HepG2 (cell line): ENCODE measurements at regions not wholly inside any gene's neighbourhood (a gene's known extent, or its start where the extent isn't known, plus 50 kb on each side); places are given as distances from the start of the nearest gene placed in this dataset.

Experiments used
- CAMTA2 ChIP-seq: sonication (generic); formaldehyde crosslinking; IDR thresholded peaks from 2 replicates; pipeline ENCODE4 v1.4.0; 2020; ENCODE audit warnings: mild to moderate bottlenecking, missing genetic modification reagents, borderline replicate concordance
- HNF4A ChIP-seq: sonication (generic); formaldehyde crosslinking; IDR thresholded peaks from 2 replicates; pipeline ENCODE4 v1.4.0; 2020; ENCODE audit warnings: missing genetic modification reagents
- HOXA3 ChIP-seq: sonication (generic); formaldehyde crosslinking; IDR thresholded peaks from 2 replicates; pipeline ENCODE4 v1.5.0; 2020; ENCODE audit warnings: missing genetic modification reagents
- KDM2A ChIP-seq: sonication (generic); formaldehyde crosslinking; IDR thresholded peaks from 2 replicates; pipeline ENCODE4 v1.4.0; 2020; ENCODE audit warnings: low read depth, missing genetic modification reagents, borderline replicate concordance
- KLF12 ChIP-seq: sonication (generic); formaldehyde crosslinking; IDR thresholded peaks from 2 replicates; pipeline ENCODE4 v1.4.0; 2020; ENCODE audit warnings: missing genetic modification reagents, borderline replicate concordance
- MAFK ChIP-seq, 2 experiments: IDR thresholded peaks in 1 of 2; conservative IDR thresholded peaks in 1 of 2; 2 replicates each; pipeline ENCODE4 v1.6.1; 2011; ENCODE audit warnings: improper control_type of control experiment in 2 of 2, low read length in 2 of 2
- SOX13 ChIP-seq, 3 experiments: fragments of 450-650 bp in 1 of 3; sonication (generic) in 1 of 3; formaldehyde crosslinking in 1 of 3; IDR thresholded peaks in 2 of 3; conservative IDR thresholded peaks in 1 of 3; 2 replicates each; pipeline versions ENCODE4 v1.5.0 to v1.6.1; 2016 to 2020; ENCODE audit warnings: antibody characterized with exemption in 1 of 3, mild to moderate bottlenecking in 1 of 3, missing compliant biosample characterization in 1 of 3, missing genetic modification reagents in 1 of 3, moderate library complexity in 1 of 3
- WIZ ChIP-seq: sonication (generic); formaldehyde crosslinking; IDR thresholded peaks from 2 replicates; pipeline ENCODE4 v1.5.1; 2020; ENCODE audit warnings: mild to moderate bottlenecking, missing genetic modification reagents
- ZNF496 ChIP-seq: sonication (generic); formaldehyde crosslinking; IDR thresholded peaks from 2 replicates; pipeline ENCODE4 v1.8.1; 2023; ENCODE audit warnings: mild to moderate bottlenecking, moderate library complexity, missing genetic modification reagents; ENCODE audit not compliant: insufficient replicate concordance
- ZNF598 ChIP-seq: sonication (generic); formaldehyde crosslinking; IDR thresholded peaks from 2 replicates; pipeline ENCODE4 v1.5.1; 2020; ENCODE audit warnings: mild to moderate bottlenecking, missing genetic modification reagents, borderline replicate concordance
- ZZZ3 ChIP-seq: sonication (generic); formaldehyde crosslinking; IDR thresholded peaks from 2 replicates; pipeline ENCODE4 v1.4.0; 2020; ENCODE audit warnings: missing genetic modification reagents, mild to moderate bottlenecking, borderline replicate concordance
- TF ChIP-seq, protein P1 (sequence below): sonication (generic); formaldehyde crosslinking; IDR thresholded peaks from 2 replicates; pipeline ENCODE4 v1.4.0; 2020; ENCODE audit warnings: low read depth, mild to moderate bottlenecking, missing genetic modification reagents
- TF ChIP-seq, protein P2 (sequence below): sonication (generic); formaldehyde crosslinking; IDR thresholded peaks from 2 replicates; pipeline ENCODE4 v1.4.0; 2020; ENCODE audit warnings: mild to moderate bottlenecking, missing genetic modification reagents
- TF ChIP-seq, protein P3 (sequence below): sonication (generic); formaldehyde crosslinking; IDR thresholded peaks from 2 replicates; pipeline ENCODE4 v1.8.0; 2022; ENCODE audit warnings: mild to moderate bottlenecking, missing genetic modification reagents

DNA sequence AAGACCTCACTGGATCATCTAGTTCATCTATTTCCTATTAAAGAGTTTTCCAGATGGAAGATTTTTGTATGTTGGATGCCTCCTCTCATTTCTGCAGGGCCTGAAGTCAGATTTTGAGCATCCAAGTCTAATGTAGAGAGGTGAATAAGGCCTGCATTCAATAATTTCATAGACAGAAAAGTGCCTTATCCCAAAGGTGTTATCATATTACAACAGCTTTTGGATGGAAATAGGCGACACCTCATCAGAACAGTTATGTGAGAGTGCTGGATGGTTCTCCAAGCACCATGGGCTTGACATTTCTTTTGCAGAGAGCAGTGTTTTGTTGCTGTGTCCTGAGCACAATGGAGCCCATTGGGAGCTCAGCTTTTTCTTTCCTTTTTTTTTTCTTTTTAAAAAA is 162.4 kb upstream of the MEOX2 start (continued):
- TF ChIP-seq HNF4A (CRISPR knock-in tag) (no peak), ZNF496 (CRISPR knock-in tag) (no peak), MAFK (conservative IDR thresholded peaks at IDR 0.05 in 1 of 2, IDR thresholded peaks at IDR 0.05 in 1 of 2; ENCODE audit: low read length in 2 of 2) (no peak), HOXA3 (no peak), ZNF598 (no peak), KLF12 (CRISPR knock-in tag) (no peak), CAMTA2 (CRISPR knock-in tag) (no peak), ZZZ3 (no peak), KDM2A (CRISPR knock-in tag) (no peak), WIZ (CRISPR knock-in tag) (no peak), SOX13 (IDR thresholded peaks at IDR 0.05) (no peak), SOX13 (CRISPR knock-in tag; conservative IDR thresholded peaks at IDR 0.05 in 1 of 2, IDR thresholded peaks at IDR 0.05 in 1 of 2) (no peak)
- TF ChIP-seq, protein P1, sequence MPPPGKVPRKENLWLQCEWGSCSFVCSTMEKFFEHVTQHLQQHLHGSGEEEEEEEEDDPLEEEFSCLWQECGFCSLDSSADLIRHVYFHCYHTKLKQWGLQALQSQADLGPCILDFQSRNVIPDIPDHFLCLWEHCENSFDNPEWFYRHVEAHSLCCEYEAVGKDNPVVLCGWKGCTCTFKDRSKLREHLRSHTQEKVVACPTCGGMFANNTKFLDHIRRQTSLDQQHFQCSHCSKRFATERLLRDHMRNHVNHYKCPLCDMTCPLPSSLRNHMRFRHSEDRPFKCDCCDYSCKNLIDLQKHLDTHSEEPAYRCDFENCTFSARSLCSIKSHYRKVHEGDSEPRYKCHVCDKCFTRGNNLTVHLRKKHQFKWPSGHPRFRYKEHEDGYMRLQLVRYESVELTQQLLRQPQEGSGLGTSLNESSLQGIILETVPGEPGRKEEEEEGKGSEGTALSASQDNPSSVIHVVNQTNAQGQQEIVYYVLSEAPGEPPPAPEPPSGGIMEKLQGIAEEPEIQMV (CRISPR knock-in tag) = no peak
- TF ChIP-seq, protein P2, sequence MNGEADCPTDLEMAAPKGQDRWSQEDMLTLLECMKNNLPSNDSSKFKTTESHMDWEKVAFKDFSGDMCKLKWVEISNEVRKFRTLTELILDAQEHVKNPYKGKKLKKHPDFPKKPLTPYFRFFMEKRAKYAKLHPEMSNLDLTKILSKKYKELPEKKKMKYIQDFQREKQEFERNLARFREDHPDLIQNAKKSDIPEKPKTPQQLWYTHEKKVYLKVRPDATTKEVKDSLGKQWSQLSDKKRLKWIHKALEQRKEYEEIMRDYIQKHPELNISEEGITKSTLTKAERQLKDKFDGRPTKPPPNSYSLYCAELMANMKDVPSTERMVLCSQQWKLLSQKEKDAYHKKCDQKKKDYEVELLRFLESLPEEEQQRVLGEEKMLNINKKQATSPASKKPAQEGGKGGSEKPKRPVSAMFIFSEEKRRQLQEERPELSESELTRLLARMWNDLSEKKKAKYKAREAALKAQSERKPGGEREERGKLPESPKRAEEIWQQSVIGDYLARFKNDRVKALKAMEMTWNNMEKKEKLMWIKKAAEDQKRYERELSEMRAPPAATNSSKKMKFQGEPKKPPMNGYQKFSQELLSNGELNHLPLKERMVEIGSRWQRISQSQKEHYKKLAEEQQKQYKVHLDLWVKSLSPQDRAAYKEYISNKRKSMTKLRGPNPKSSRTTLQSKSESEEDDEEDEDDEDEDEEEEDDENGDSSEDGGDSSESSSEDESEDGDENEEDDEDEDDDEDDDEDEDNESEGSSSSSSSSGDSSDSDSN (CRISPR knock-in tag) = no peak
- TF ChIP-seq, protein P3, sequence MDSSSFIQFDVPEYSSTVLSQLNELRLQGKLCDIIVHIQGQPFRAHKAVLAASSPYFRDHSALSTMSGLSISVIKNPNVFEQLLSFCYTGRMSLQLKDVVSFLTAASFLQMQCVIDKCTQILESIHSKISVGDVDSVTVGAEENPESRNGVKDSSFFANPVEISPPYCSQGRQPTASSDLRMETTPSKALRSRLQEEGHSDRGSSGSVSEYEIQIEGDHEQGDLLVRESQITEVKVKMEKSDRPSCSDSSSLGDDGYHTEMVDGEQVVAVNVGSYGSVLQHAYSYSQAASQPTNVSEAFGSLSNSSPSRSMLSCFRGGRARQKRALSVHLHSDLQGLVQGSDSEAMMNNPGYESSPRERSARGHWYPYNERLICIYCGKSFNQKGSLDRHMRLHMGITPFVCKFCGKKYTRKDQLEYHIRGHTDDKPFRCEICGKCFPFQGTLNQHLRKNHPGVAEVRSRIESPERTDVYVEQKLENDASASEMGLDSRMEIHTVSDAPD = no peak
- TF ChIP-seq, all 625 proteins: peak for 0
